Gastrocnemius medialis (tissue), 4 donors: ENCODE measurements at regions not wholly inside any gene's neighbourhood (a gene's known extent, or its start where the extent isn't known, plus 50 kb on each side); places are given as distances from the start of the nearest gene placed in this dataset.

Experiments
- ATAC-seq, 2 donors: fragments of 150-250 bp; one replicate each; pipeline ENCODE4 v1.9.1; 2016
- DNase-seq, 2 donors: peaks; one replicate each; pipeline ENCODE4 v3.0.0-alpha.2; 2019
- H3K27ac ChIP-seq, 4 donors: fragments of 200-600 bp; sonication (generic); 1 replicate in 1 of 4; 2 replicates in 3 of 4; pipeline ENCODE4 v1.5.1; 2016 to 2018; ENCODE audit warnings: mild to moderate bottlenecking in 2 of 4, moderate library complexity in 1 of 4
- H3K27me3 ChIP-seq, 3 donors: fragments of 200-600 bp; sonication (generic) in 2 of 3; 1 replicate in 1 of 3; 2 replicates in 2 of 3; pipeline versions ENCODE4 v1.5.1 to v1.6.0; 2016 to 2019; ENCODE audit warnings: mild to moderate bottlenecking in 1 of 3, moderate library complexity in 1 of 3
- H3K36me3 ChIP-seq, 2 donors: fragments of 200-600 bp; sonication (generic) in 1 of 2; one replicate each; pipeline ENCODE4 v1.5.1; 2017 to 2018
- H3K4me1 ChIP-seq, 2 donors: fragments of 200-600 bp; sonication (generic) in 1 of 2; one replicate each; pipeline ENCODE4 v1.5.1; 2016 to 2017; ENCODE audit warnings: mild to moderate bottlenecking in 2 of 2
- H3K4me3 ChIP-seq, 4 donors: fragments of 200-600 bp; sonication (generic) in 3 of 4; 1 replicate in 1 of 4; 2 replicates in 3 of 4; pipeline ENCODE4 v1.5.1; 2016 to 2019; ENCODE audit warnings: mild to moderate bottlenecking in 2 of 4
- H3K9me3 ChIP-seq, 3 donors: fragments of 200-600 bp; sonication (generic) in 2 of 3; 1 replicate in 1 of 3; 2 replicates in 2 of 3; pipeline ENCODE4 v1.5.1; 2016 to 2019
- POLR2A ChIP-seq, 2 donors: fragments of 450-650 bp; IDR thresholded peaks; one replicate each; pipeline ENCODE4 v1.6.1; 2017; ENCODE audit warnings: antibody characterized with exemption in 2 of 2, mild to moderate bottlenecking in 2 of 2, moderate library complexity in 2 of 2
- in situ Hi-C, 4 donors: fragments of 200-750 bp; cut with MboI; loops; one replicate each; pipeline versions ENCODE4 v1.15.0 to v1.8.0; 2017; ENCODE audit warnings: low sequenced_read_pairs in 4 of 4
- intact Hi-C: fragments of 100-400 bp; cut with DNase I; formaldehyde crosslinking; loops from one replicate; pipeline ENCODE4 v1.15.1; 2023; ENCODE audit warnings: low total_unique reads
- TF ChIP-seq, protein P1 (sequence below), 5 experiments: fragments of 450-650 bp in 3 of 5; fragments of 200-600 bp in 2 of 5; sonication (generic) in 2 of 5; IDR thresholded peaks in 4 of 5; conservative IDR thresholded peaks in 1 of 5; 1 replicate in 4 of 5; 2 replicates in 1 of 5; pipeline ENCODE4 v1.5.1; 2016 to 2019; ENCODE audit warnings: antibody characterized with exemption in 5 of 5, mild to moderate bottlenecking in 3 of 5, moderate library complexity in 3 of 5

DNA sequence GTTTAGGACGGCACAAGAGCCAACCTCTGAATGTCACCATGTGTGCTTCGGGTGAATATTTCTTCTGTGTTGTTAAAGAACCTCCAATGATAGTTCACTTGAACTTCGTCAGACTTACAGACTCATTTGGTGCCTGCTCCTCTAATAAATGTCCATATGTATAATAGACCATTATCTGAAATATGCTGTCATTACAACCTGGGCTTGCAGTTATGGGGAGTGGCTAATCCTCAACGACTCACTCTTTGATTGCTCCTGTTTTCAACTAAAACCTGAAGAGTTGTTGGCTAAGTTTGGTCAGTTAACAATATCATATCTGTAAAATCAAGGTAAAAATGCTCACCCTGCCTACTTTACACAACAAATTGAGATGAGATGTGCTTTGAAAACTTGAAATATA lies 298.7 kb upstream of the PTGER4 start:
- H3K27me3 ChIP-seq = no peaks in the 10 kb centered on the region
- in situ Hi-C loops = loop anchor here in 1 of 4 donors (25.0 kb wide), 1 partner anchor 306 kb away; the partner anchor contains the start of gene PTGER4
- intact Hi-C loops = no loop called here
- no peaks in the 10 kb centered on the region for H3K9me3 ChIP-seq
- no peaks in the 10 kb centered on the region for H3K4me1 ChIP-seq
- H3K27ac ChIP-seq = no peak overlapping the region
- H3K4me3 ChIP-seq = no peak overlapping the region
- ATAC-seq (no peak), DNase-seq (no peak)
- H3K36me3 ChIP-seq = no peaks in the 10 kb centered on the region
- TF ChIP-seq POLR2A (IDR thresholded peaks at IDR 0.05) = no peak
- TF ChIP-seq, protein P1, sequence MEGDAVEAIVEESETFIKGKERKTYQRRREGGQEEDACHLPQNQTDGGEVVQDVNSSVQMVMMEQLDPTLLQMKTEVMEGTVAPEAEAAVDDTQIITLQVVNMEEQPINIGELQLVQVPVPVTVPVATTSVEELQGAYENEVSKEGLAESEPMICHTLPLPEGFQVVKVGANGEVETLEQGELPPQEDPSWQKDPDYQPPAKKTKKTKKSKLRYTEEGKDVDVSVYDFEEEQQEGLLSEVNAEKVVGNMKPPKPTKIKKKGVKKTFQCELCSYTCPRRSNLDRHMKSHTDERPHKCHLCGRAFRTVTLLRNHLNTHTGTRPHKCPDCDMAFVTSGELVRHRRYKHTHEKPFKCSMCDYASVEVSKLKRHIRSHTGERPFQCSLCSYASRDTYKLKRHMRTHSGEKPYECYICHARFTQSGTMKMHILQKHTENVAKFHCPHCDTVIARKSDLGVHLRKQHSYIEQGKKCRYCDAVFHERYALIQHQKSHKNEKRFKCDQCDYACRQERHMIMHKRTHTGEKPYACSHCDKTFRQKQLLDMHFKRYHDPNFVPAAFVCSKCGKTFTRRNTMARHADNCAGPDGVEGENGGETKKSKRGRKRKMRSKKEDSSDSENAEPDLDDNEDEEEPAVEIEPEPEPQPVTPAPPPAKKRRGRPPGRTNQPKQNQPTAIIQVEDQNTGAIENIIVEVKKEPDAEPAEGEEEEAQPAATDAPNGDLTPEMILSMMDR (IDR thresholded peaks at IDR 0.05 in 4 of 5, conservative IDR thresholded peaks at IDR 0.05 in 1 of 5) = no peak

DNA sequence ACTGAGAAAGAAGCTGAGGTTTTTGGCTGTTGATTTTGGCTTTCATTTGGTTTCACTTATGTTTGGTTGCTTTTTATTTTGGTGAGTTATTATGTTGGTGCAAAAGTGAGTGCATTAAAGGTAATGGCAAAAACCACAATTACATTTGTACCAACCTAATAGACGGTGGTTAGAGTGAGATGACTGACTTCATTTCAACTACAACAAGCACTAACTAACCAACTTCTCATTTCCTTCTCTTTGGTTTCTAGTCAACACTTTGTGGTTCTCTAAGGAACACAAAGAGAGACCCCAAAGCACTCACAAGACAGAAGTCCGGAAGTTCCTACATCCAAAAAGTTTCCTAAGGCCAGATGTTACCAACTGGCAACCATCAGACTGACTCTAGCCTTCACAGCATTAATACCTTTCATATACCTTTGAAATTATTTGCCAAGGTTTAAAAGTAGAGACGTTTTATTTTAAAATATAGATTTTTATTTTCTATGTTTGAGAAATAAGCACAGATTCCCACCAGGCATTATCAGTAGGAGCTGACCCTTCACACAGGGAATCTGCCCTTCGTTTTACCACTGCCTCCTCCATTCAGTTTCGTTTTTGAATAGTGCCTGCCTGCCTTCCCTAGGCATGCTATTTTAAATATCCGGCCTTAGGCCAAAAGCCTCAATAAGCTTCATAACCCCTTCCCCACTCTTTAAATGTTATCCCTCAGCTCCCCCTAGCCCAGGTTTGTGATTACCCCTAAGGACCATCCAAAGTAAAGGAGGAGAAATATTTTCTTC lies 301.1 kb upstream of the PTGER4 start:
- H3K9me3 ChIP-seq = no peaks in the 10 kb centered on the region
- in situ Hi-C loops (loop anchor here in 1 of 4 donors (25.0 kb wide), 1 partner anchor 309 kb away; the partner anchor contains the start of gene PTGER4), intact Hi-C loops (no loop called here)
- H3K4me1 ChIP-seq = no peaks in the 10 kb centered on the region
- H3K4me3 ChIP-seq = no peak overlapping the region
- no peak for ATAC-seq
- no peaks in the 10 kb centered on the region for H3K36me3 ChIP-seq
- TF ChIP-seq POLR2A (IDR thresholded peaks at IDR 0.05) = no peak
- TF ChIP-seq, protein P1 (IDR thresholded peaks at IDR 0.05 in 4 of 5, conservative IDR thresholded peaks at IDR 0.05 in 1 of 5) = no peak
- no peaks in the 10 kb centered on the region for H3K27me3 ChIP-seq
- no peak overlapping the region for H3K27ac ChIP-seq
- DNase-seq = no peak

DNA sequence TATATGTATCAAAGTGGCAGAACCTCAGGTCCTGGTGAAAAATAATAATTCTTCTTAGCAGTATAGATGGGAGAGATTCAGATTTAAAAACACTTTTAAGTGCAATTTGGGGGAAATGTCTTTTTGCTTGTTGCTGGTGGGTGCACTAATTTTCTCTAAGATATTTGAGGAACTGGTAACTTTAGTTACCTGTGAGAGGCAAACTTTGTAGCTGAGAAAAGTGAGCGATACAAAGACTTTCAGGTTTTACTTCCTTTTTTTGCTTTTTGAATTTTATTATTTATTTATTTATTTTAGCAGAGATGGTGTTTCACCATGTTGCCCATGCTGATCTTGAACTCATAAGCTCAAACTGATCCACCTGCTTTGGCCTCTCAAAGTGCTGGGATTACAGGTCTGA lies 303.1 kb upstream of the PTGER4 start:
- in situ Hi-C loops = loop anchor here in 1 of 4 donors (25.0 kb wide), 1 partner anchor 311 kb away; the partner anchor contains the start of gene PTGER4
- intact Hi-C loops = no loop called here
- Histone ChIP-seq H3K9me3 (no peaks in the 10 kb centered on the region), H3K36me3 (no peaks in the 10 kb centered on the region), H3K4me3 (no peak overlapping the region), H3K27me3 (no peaks in the 10 kb centered on the region), H3K4me1 (no peaks in the 10 kb centered on the region), H3K27ac (no peak overlapping the region)
- TF ChIP-seq, protein P1 (IDR thresholded peaks at IDR 0.05 in 4 of 5, conservative IDR thresholded peaks at IDR 0.05 in 1 of 5) = no peak
- TF ChIP-seq POLR2A (IDR thresholded peaks at IDR 0.05) = no peak
- DNase-seq = no peak
- ATAC-seq = no peak

DNA sequence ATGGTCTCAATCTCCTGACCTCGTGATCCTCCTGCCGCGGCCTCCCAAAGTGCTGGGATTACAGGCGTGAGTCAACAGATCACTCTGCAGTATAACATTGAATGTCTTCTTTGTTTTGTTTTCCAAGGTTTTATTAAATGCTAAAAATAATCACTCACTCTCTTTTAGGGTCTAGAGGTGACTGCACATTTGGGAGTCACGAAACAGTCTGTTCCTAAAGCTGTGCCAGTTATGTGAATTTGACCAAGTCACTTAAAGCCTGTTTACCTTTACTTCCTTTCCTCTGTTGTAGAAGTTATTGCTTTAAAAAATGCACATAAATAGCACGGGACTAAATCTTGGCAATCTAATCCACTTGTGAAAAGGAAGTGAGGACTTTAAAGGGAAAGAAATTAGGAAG lies 304.9 kb upstream of the PTGER4 start:
- no peak for ATAC-seq
- TF ChIP-seq POLR2A (IDR thresholded peaks at IDR 0.05) = no peak
- TF ChIP-seq, protein P1 (IDR thresholded peaks at IDR 0.05 in 4 of 5, conservative IDR thresholded peaks at IDR 0.05 in 1 of 5) = no peak
- in situ Hi-C loops = loop anchor here in 1 of 4 donors (25.0 kb wide), 1 partner anchor 312 kb away; the partner anchor contains the start of gene PTGER4

More for the DNA sequence above, 304.9 kb upstream of the PTGER4 start:
- DNase-seq = no peak
- Histone ChIP-seq H3K27ac (no peak overlapping the region), H3K4me1 (no peaks in the 10 kb centered on the region), H3K4me3 (no peak overlapping the region), H3K9me3 (no peaks in the 10 kb centered on the region), H3K36me3 (no peaks in the 10 kb centered on the region), H3K27me3 (no peaks in the 10 kb centered on the region)
- intact Hi-C loops = no loop called here
